Esophagus muscularis mucosa (tissue), 4 donors: ENCODE measurements at regions not wholly inside any gene's neighbourhood (a gene's known extent, or its start where the extent isn't known, plus 50 kb on each side); places are given as distances from the start of the nearest gene placed in this dataset.
"Not testable (repeated sequence)": the region's sequence is repeated elsewhere in the genome, so short reads cannot be mapped to it uniquely, and the experiment has no call there.

ENCODE experiments used
- DNase-seq: peaks from one replicate; pipeline ENCODE4 v3.0.0-alpha.2; 2017; ENCODE audit errors: extremely low spot score
- H3K27ac ChIP-seq, 4 donors: fragments of 200-600 bp; sonication (generic); replicated peaks in 1 of 4; 1 replicate in 3 of 4; 2 replicates in 1 of 4; pipeline ENCODE4 v1.5.1; 2016 to 2019; ENCODE audit warnings: mild to moderate bottlenecking in 1 of 4
- H3K27me3 ChIP-seq, 4 donors: fragments of 200-600 bp; sonication (generic); one replicate each; pipeline versions ENCODE4 v1.5.1 to v1.6.0; 2016 to 2019
- H3K36me3 ChIP-seq, 4 donors: fragments of 200-600 bp; sonication (generic); one replicate each; pipeline ENCODE4 v1.5.1; 2016 to 2019
- H3K4me1 ChIP-seq, 4 donors: fragments of 200-600 bp; sonication (generic); one replicate each; pipeline ENCODE4 v1.5.1; 2016 to 2019
- H3K4me3 ChIP-seq, 4 donors: fragments of 200-600 bp; sonication (generic); 1 replicate in 2 of 4; 2 replicates in 2 of 4; pipeline ENCODE4 v1.5.1; 2016 to 2019; ENCODE audit warnings: mild to moderate bottlenecking in 4 of 4, moderate library complexity in 1 of 4
- H3K9me3 ChIP-seq, 4 donors: fragments of 200-600 bp; sonication (generic); 1 replicate in 3 of 4; 2 replicates in 1 of 4; pipeline ENCODE4 v1.5.1; 2016 to 2019
- CTCF ChIP-seq, 3 experiments: fragments of 200-600 bp in 2 of 3; fragments of 450-650 bp in 1 of 3; sonication (generic) in 2 of 3; IDR thresholded peaks; one replicate each; pipeline ENCODE4 v1.5.1; 2017 to 2019; ENCODE audit warnings: antibody characterized with exemption in 3 of 3, mild to moderate bottlenecking in 2 of 3, moderate library complexity in 1 of 3
- EP300 ChIP-seq: sonication (generic); formaldehyde crosslinking; IDR thresholded peaks from one replicate; pipeline ENCODE4 v1.6.1; 2017; ENCODE audit warnings: antibody characterized with exemption
- POLR2A ChIP-seq: fragments of 450-650 bp; IDR thresholded peaks from one replicate; pipeline ENCODE4 v1.6.1; 2017; ENCODE audit warnings: antibody characterized with exemption, moderate library complexity, mild to moderate bottlenecking, low read depth
- POLR2AphosphoS5 ChIP-seq, 2 donors: sonication (generic); formaldehyde crosslinking; IDR thresholded peaks; one replicate each; pipeline ENCODE4 v1.6.1; 2017; ENCODE audit warnings: antibody characterized with exemption in 2 of 2
- WGBS: methylation state at CpG from one replicate; pipeline ENCODE4 v1.1.5; 2018; 5-methylcytosine and 5-hydroxymethylcytosine counted together
- intact Hi-C: fragments of 100-400 bp; cut with DNase I; formaldehyde crosslinking; loops from one replicate; pipeline ENCODE4 v1.15.1; 2023

GRCh38 chrX:74065831-74066390 lies 213.4 kb upstream of the XIST start:
- intact Hi-C loops: no loop called here
- H3K36me3 ChIP-seq: peaks cover 0 to 6% (median 3%) of the 10 kb centered on the region in 4 donors
- H3K9me3 ChIP-seq: no peaks in the 10 kb centered on the region
- no peak overlapping the region for H3K27ac ChIP-seq
- no peaks in the 10 kb centered on the region for H3K27me3 ChIP-seq
- 91% methylated on average over 12 of the region's 27 CpGs for WGBS
- no peaks in the 10 kb centered on the region for H3K4me1 ChIP-seq
- no peak for TF ChIP-seq EP300
- TF ChIP-seq CTCF (IDR thresholded peaks at IDR 0.05): no peak
- TF ChIP-seq POLR2AphosphoS5 (IDR thresholded peaks at IDR 0.05): no peak
- no peak for TF ChIP-seq POLR2A
- DNase-seq: no peak
- H3K4me3 ChIP-seq: no peak overlapping the region

GRCh38 chrX:74063426-74064155 lies 211.1 kb upstream of the XIST start:
- no peak for DNase-seq
- 84% methylated on average over 1 of the region's 1 CpG for WGBS
- TF ChIP-seq POLR2A (no peak), POLR2AphosphoS5 (IDR thresholded peaks at IDR 0.05) (no peak), EP300 (no peak), CTCF (IDR thresholded peaks at IDR 0.05) (no peak)
- Histone ChIP-seq H3K27ac (no peak overlapping the region), H3K9me3 (no peaks in the 10 kb centered on the region), H3K27me3 (no peaks in the 10 kb centered on the region), H3K4me3 (no peak overlapping the region), H3K4me1 (no peaks in the 10 kb centered on the region), H3K36me3 (no peaks in the 10 kb centered on the region)
- intact Hi-C loops: no loop called here

GRCh38 chrX:74061879-74062278 lies 209.4 kb upstream of the XIST start:
- no peak for TF ChIP-seq EP300
- TF ChIP-seq POLR2A: no peak
- no peak for TF ChIP-seq POLR2AphosphoS5 (IDR thresholded peaks at IDR 0.05)
- no peak for TF ChIP-seq CTCF (IDR thresholded peaks at IDR 0.05)
- intact Hi-C loops: no loop called here
- no peak for DNase-seq
- H3K9me3 ChIP-seq: no peaks in the 10 kb centered on the region
- no peaks in the 10 kb centered on the region for H3K27me3 ChIP-seq
- H3K27ac ChIP-seq: no peak overlapping the region
- H3K4me1 ChIP-seq: no peaks in the 10 kb centered on the region
- WGBS: 81% methylated on average over 4 of the region's 4 CpGs
- H3K4me3 ChIP-seq: no peak overlapping the region
- H3K36me3 ChIP-seq: no peaks in the 10 kb centered on the region

- Histone ChIP-seq H3K9me3 (peaks cover 0 to 15% (median 0%) of the 10 kb centered on the region in 4 donors), H3K36me3 (peaks cover 0 to 4% (median 0%) of the 10 kb centered on the region in 4 donors), H3K4me1 (no peaks in the 10 kb centered on the region), H3K27ac (no peak overlapping the region), H3K4me3 (no peak overlapping the region), H3K27me3 (no peaks in the 10 kb centered on the region)
- intact Hi-C loops: no loop called here
- TF ChIP-seq POLR2A: no peak
- no peak for TF ChIP-seq CTCF (IDR thresholded peaks at IDR 0.05)
- no peak for TF ChIP-seq EP300
- no peak for TF ChIP-seq POLR2AphosphoS5 (IDR thresholded peaks at IDR 0.05)
- DNase-seq: no peak
Measured at GRCh38 chrX:74049126-74049525, 196.6 kb upstream of the XIST start.

GRCh38 chrX:74034066-74034465 lies 181.6 kb upstream of the XIST start:
- H3K4me1 ChIP-seq, DNase-seq, H3K27me3 ChIP-seq, H3K4me3 ChIP-seq, intact Hi-C loops, H3K27ac ChIP-seq, H3K36me3 ChIP-seq: not testable (repeated sequence)
- peaks cover 0 to 11% (median 5%) of the 10 kb centered on the region in 4 donors for H3K9me3 ChIP-seq
- no CpG with 5 or more reads among the region's 1 CpG for WGBS

GRCh38 chrX:74031527-74031926 lies 179.0 kb upstream of the XIST start:
- H3K36me3 ChIP-seq, intact Hi-C loops, H3K4me3 ChIP-seq, H3K27me3 ChIP-seq, H3K9me3 ChIP-seq, DNase-seq, H3K4me1 ChIP-seq, H3K27ac ChIP-seq: not testable (repeated sequence)
- 87% methylated on average over 7 of the region's 7 CpGs for WGBS

GRCh38 chrX:74030766-74031165 lies 178.3 kb upstream of the XIST start:
- H3K9me3 ChIP-seq, DNase-seq, H3K4me1 ChIP-seq, H3K36me3 ChIP-seq, H3K27me3 ChIP-seq, H3K27ac ChIP-seq, intact Hi-C loops, H3K4me3 ChIP-seq: not testable (repeated sequence)
- WGBS: no CpG with 5 or more reads among the region's 1 CpG

GRCh38 chrX:74025145-74025544 lies 172.6 kb upstream of the XIST start:
- WGBS: 100% methylated on average over 3 of the region's 3 CpGs
- H3K36me3 ChIP-seq, H3K27me3 ChIP-seq, H3K4me1 ChIP-seq, intact Hi-C loops, DNase-seq, H3K9me3 ChIP-seq, H3K27ac ChIP-seq, H3K4me3 ChIP-seq: not testable (repeated sequence)
